ENCODE measurements at regions not wholly inside any gene's neighbourhood (a gene's known extent, or its start where the extent isn't known, plus 50 kb on each side); places are given as distances from the start of the nearest gene placed in this dataset.
A peak's percentile ranks its signal among the peaks of the same experiment; 100 is the strongest.
"Not testable (repeated sequence)": the region's sequence is repeated elsewhere in the genome, so short reads cannot be mapped to it uniquely, and the experiment has no call there.

DNA sequence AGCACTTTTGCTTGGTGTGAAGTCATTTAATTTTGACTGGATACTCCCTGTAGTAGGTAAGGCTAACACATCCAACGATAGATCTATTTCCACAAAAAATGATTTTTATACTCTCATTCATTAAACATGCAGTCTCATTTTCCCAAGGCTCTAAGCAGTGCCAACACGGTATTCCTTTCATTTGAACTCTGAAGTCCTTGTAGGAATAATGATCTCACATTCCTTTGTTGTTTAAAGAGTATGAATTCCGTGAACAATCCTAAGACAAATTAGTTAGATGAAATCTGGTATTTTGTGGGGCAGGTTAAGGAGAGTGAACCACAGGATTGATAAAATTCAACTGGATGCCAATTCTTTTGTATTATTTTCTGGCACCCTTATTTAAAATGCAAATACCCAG lies 66.6 kb downstream of the LACC1 start:
- TF ChIP-seq, protein P1, sequence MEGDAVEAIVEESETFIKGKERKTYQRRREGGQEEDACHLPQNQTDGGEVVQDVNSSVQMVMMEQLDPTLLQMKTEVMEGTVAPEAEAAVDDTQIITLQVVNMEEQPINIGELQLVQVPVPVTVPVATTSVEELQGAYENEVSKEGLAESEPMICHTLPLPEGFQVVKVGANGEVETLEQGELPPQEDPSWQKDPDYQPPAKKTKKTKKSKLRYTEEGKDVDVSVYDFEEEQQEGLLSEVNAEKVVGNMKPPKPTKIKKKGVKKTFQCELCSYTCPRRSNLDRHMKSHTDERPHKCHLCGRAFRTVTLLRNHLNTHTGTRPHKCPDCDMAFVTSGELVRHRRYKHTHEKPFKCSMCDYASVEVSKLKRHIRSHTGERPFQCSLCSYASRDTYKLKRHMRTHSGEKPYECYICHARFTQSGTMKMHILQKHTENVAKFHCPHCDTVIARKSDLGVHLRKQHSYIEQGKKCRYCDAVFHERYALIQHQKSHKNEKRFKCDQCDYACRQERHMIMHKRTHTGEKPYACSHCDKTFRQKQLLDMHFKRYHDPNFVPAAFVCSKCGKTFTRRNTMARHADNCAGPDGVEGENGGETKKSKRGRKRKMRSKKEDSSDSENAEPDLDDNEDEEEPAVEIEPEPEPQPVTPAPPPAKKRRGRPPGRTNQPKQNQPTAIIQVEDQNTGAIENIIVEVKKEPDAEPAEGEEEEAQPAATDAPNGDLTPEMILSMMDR (IDR thresholded peaks at IDR 0.05; ENCODE audit: extremely low read depth, insufficient read depth, missing control alignments): no peak
- no peak for DNase-seq (ENCODE audit: low spot score)
- in situ Hi-C loops (cut with MboI; ENCODE audit: low pct_unique_long_range_greater_than_20kb, low sequenced_read_pairs, unreplicated experiment): no loop called here

DNA sequence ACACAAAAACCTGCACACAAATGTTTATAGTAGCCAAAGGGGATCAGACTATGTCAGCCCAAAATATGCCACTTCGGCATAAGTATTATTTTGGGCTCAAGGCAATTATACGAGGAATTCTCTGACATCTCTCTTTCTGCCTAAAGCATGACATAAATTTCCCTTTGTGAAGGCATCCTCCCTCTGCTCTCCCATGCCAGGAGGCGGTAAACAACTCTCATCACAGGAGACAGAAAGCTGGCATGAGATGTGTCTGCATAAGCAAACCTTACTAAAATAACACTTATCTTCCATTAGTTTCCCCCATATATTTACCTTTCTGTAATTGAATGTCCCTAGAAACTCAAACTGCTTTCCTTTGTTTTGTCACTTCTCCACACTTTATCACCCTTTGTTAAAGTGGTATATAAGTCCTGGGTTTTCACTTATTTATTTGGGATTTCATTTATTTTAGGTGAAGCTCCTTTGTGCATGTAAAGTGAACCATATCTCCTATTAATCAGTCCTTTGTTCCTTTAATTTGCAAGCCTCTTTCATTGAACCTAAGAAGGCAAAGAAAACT lies 68.3 kb downstream of the LACC1 start:
- TF ChIP-seq, protein P1 (IDR thresholded peaks at IDR 0.05; ENCODE audit: extremely low read depth, insufficient read depth, missing control alignments): no peak
- in situ Hi-C loops (cut with MboI; ENCODE audit: low pct_unique_long_range_greater_than_20kb, low sequenced_read_pairs, unreplicated experiment): no loop called here
- DNase-seq (ENCODE audit: low spot score): no peak

DNA sequence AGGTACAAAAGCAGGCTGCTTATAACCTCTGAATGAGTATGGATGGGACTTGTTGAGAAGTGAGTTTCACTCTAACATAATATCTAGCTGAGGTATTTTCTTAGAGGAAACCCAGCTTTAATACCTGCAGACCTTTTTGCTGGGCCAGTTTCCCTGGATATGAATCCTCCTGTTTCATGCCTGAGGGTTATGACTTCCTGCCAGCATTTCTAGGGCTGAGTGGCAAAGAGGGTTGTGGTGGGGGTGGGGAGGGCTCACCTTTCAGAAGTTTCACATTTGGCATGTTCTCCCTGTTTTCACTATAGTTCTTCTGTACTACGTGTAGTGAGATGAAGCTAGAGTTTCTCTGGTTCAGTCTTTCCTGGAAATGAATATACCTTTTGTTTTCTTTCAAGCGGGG lies 73.7 kb downstream of the LACC1 start:
- no peak for DNase-seq (ENCODE audit: low spot score)
- TF ChIP-seq, protein P1 (IDR thresholded peaks at IDR 0.05; ENCODE audit: extremely low read depth, insufficient read depth, missing control alignments): no peak
- in situ Hi-C loops (cut with MboI; ENCODE audit: low pct_unique_long_range_greater_than_20kb, low sequenced_read_pairs, unreplicated experiment): no loop called here

DNA sequence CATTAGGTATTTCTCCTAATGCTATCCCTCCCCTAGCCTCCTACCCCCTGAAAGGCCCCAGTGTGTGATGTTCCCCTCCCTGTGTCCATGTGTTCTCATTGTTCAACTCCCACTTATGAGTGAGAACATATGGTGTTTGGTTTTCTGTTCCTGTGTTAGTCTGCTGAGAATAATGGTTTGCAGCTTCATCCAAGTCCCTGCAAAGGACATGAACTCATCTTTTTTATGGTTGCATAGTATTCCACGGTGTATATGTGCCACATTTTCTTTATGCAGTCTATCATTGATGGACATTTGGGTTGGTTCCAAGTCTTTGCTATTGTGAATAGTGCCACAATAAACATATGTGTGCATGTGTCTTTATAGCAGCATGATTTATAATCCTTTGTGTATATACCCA lies 77.3 kb downstream of the LACC1 start:
- DNase-seq (ENCODE audit: low spot score); in situ Hi-C loops (cut with MboI; ENCODE audit: low pct_unique_long_range_greater_than_20kb, low sequenced_read_pairs, unreplicated experiment): not testable (repeated sequence)

DNA sequence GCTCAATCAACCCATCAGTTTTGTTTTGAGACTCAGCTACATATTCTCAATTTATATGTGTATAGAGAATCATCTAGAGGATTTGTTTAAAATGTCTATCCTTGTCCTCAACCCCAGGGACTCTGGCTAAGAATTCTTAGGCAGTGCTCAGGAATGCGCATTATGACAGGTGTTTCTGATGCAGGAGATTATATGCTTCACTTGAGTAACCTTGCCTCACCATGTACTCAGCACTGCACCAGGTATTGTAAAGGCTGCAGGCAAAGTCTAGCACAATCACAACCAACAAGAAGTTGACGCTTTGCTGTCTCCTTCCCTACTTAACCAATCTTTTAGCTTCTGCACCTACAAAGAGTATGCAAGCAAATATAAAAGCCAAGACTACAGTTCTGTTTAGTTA lies 79.6 kb downstream of the LACC1 start:
- DNase-seq (ENCODE audit: low spot score): no peak
- TF ChIP-seq, protein P1 (IDR thresholded peaks at IDR 0.05; ENCODE audit: extremely low read depth, insufficient read depth, missing control alignments): no peak
- in situ Hi-C loops (cut with MboI; ENCODE audit: low pct_unique_long_range_greater_than_20kb, low sequenced_read_pairs, unreplicated experiment): no loop called here

DNA sequence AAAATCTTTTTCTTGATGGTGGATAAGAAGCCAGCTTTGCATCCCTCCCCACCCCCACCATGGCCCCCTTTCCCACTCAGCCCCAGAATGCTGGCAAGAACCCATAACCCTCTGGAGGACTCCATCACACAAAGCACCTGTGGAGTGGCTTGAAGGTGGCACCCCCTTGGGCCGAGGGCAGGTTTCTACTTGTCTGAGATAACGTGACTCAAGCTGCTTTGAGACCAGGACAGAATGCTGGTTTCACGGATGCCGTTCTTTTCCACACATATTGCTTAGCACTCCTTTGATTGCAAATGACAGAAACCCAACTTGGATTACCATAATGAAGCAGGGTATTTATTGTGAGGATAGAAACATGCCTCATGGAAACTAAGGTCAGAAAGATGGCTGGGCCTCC lies 82.2 kb downstream of the LACC1 start:
- in situ Hi-C loops (cut with MboI; ENCODE audit: low pct_unique_long_range_greater_than_20kb, low sequenced_read_pairs, unreplicated experiment): no loop called here
- TF ChIP-seq, protein P1 (IDR thresholded peaks at IDR 0.05; ENCODE audit: extremely low read depth, insufficient read depth, missing control alignments): no peak
- no peak for DNase-seq (ENCODE audit: low spot score)

DNA sequence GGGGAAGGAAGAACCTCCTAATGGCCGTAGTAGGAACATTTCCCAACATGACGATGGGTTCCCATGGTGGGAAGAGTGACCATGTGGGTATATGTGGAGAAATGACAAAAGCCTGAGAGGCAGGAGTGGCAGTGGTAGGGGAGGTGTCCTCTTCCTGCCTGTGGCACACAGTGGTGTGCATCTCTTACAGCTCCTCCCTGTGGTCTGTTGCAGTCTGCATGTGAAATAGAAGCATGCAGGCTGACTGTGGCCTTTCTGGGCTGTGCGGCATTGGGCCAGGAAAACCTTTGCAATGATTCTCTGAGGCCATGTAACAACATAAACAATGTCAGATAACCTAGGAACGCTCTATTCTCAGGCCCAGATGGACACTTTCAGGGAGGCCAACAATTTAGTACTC lies 84.0 kb downstream of the LACC1 start:
- DNase-seq (ENCODE audit: low spot score): no peak
- TF ChIP-seq, protein P1 (IDR thresholded peaks at IDR 0.05; ENCODE audit: extremely low read depth, insufficient read depth, missing control alignments): peak; percentile 37
- in situ Hi-C loops (cut with MboI; ENCODE audit: low pct_unique_long_range_greater_than_20kb, low sequenced_read_pairs, unreplicated experiment): no loop called here
